ENCODE measurements at regions not wholly inside any gene's neighbourhood (a gene's known extent, or its start where the extent isn't known, plus 50 kb on each side); places are given as distances from the start of the nearest gene placed in this dataset.

- TF ChIP-seq CTCF (IDR thresholded peaks at IDR 0.05) (no peak), POLR2A (IDR thresholded peaks at IDR 0.05) (no peak)
Observed at GRCh38 chr7:80078159-80078731, 56.4 kb upstream of the GNAI1 start.

Measured in Peyer's patch (tissue), 4 donors.